ENCODE measurements at regions not wholly inside any gene's neighbourhood (a gene's known extent, or its start where the extent isn't known, plus 50 kb on each side); places are given as distances from the start of the nearest gene placed in this dataset.

DNA sequence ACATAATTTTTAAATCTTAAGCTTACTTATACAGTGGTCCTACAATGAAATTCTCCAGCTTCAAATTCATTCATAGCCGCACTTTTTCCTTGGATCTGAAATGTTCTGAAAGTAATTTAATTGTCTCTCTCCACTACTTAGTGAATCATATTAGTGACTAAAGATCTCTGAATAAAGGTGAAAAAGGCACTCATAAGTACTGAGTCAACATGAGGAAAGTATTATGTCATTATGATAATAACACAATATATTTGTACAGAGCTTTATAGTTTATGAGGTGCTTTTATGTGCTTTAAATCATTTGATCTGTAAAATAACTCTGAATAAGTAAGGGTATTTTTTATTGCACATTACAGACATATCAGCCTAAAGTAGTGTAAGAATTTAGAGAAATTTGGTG lies 628.2 kb upstream of the SLITRK5 start:
- TF ChIP-seq POLR2AphosphoS5 (IDR thresholded peaks at IDR 0.05; ENCODE audit: low read depth, low read length) = no peak
- no peak for TF ChIP-seq POLR2A (IDR thresholded peaks at IDR 0.05; ENCODE audit: low read depth, low read length)
